ENCODE measurements at regions not wholly inside any gene's neighbourhood (a gene's known extent, or its start where the extent isn't known, plus 50 kb on each side); places are given as distances from the start of the nearest gene placed in this dataset.

GRCh38 chr2:240229005-240229404 is 88.5 kb upstream of the OTOS start:
- Histone ChIP-seq H3K27ac (ENCODE audit: low read depth, low read length) (no peak overlapping the region), H3K4me1 (ENCODE audit: control insufficient read depth, insufficient read depth, low read length) (no peaks in the 10 kb centered on the region), H3K9ac (ENCODE audit: low read depth, low read length) (no peak overlapping the region), H3K4me3 (ENCODE audit: low read depth, low read length) (no peak overlapping the region), H3K27me3 (ENCODE audit: control insufficient read depth, insufficient read depth, low read length) (no peaks in the 10 kb centered on the region), H3K9me3 (ENCODE audit: control insufficient read depth, insufficient read depth, low read length) (0 out of 2 replicates have a peak, but pooled peaks cover 5% of the 10 kb centered on the region), H3K36me3 (ENCODE audit: control insufficient read depth, insufficient read depth, low read length) (no peaks in the 10 kb centered on the region)

DNA sequence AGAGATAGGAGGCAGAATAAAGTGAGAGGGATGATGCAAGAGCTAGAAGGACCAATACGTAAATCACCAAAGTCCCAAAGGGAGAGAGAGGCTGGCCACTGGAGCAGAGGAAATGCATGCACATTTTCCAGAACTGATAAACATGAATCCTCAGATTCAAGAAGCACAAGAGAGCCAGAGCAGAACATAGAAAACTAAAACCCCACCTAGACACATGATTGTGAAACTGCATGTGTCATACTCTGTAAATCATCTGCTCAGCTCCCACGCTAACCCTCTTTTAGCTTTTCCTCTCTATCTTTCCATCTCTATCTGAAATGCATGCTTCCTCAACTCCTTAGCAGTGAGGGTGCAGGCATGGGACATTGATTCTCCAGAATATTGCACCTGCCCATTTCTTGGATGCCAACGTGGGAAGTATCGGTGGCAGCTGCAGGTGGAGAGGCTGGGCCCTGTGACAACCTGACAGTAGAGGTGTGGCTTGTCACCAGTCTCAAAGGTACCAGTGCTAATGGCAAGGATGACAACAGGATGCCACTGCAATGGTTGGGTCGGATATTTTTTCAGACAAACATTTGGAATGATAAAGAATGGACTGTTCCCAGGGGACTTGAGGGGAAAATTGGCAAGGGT is 89.3 kb upstream of the OTOS start:
- Histone ChIP-seq H3K4me3 (ENCODE audit: low read depth, low read length) (no peak overlapping the region), H3K4me1 (ENCODE audit: control insufficient read depth, insufficient read depth, low read length) (no peaks in the 10 kb centered on the region)

DNA sequence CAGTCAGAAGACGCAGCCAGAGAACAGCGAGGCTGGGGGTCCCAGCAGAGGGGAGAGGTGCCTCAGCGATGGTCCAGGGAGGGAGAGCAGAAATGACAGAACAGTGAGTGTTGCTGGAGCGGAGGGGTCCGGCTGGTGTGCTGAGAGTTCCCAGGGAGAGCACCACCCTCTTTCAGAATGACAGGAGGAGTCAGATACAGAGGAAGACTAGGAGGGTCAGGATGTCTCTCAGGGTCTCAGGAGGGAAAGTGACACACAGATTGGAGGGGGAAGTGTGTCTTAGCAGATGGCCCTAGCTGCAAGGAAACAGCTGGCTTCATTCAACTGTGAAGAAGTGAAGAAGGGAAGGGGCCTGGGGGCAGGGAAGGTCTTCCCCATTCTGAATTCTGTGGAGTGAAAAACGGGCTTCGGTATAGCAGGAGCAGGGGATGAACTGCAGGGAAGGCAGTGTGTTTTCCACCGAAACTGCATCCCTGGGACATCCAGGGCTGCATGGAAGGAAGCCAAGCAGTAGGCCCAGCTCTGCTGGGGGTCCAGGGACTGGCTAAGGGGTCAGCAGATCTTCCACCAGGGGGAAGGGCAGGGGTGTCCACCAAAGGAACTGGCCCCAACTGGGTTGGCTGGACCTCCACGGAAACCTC is 90.0 kb upstream of the OTOS start:
- no peaks in the 10 kb centered on the region for H3K4me1 ChIP-seq (ENCODE audit: control insufficient read depth, insufficient read depth, low read length)
- H3K9ac ChIP-seq (ENCODE audit: low read depth, low read length), result no peak overlapping the region
- H3K27me3 ChIP-seq (ENCODE audit: control insufficient read depth, insufficient read depth, low read length), result no peaks in the 10 kb centered on the region
- H3K27ac ChIP-seq (ENCODE audit: low read depth, low read length), result no peak overlapping the region
- H3K9me3 ChIP-seq (ENCODE audit: control insufficient read depth, insufficient read depth, low read length), result 0 out of 2 replicates have a peak, but pooled peaks cover 5% of the 10 kb centered on the region
- H3K4me3 ChIP-seq (ENCODE audit: low read depth, low read length), result no peak overlapping the region
- H3K36me3 ChIP-seq (ENCODE audit: control insufficient read depth, insufficient read depth, low read length), result no peaks in the 10 kb centered on the region

More for the DNA sequence above, 89.3 kb upstream of the OTOS start:
- H3K9me3 ChIP-seq (ENCODE audit: control insufficient read depth, insufficient read depth, low read length), result 0 out of 2 replicates have a peak, but pooled peaks cover 5% of the 10 kb centered on the region
- no peak overlapping the region for H3K27ac ChIP-seq (ENCODE audit: low read depth, low read length)
- no peak overlapping the region for H3K9ac ChIP-seq (ENCODE audit: low read depth, low read length)
- no peaks in the 10 kb centered on the region for H3K36me3 ChIP-seq (ENCODE audit: control insufficient read depth, insufficient read depth, low read length)
- no peaks in the 10 kb centered on the region for H3K27me3 ChIP-seq (ENCODE audit: control insufficient read depth, insufficient read depth, low read length)

GRCh38 chr2:240231838-240232244 is 91.4 kb upstream of the OTOS start:
- Histone ChIP-seq H3K9me3 (ENCODE audit: control insufficient read depth, insufficient read depth, low read length) (0 out of 2 replicates have a peak, but pooled peaks cover 5% of the 10 kb centered on the region), H3K4me3 (ENCODE audit: low read depth, low read length) (no peak overlapping the region), H3K4me1 (ENCODE audit: control insufficient read depth, insufficient read depth, low read length) (no peaks in the 10 kb centered on the region), H3K36me3 (ENCODE audit: control insufficient read depth, insufficient read depth, low read length) (no peaks in the 10 kb centered on the region), H3K27me3 (ENCODE audit: control insufficient read depth, insufficient read depth, low read length) (no peaks in the 10 kb centered on the region), H3K9ac (ENCODE audit: low read depth, low read length) (no peak overlapping the region), H3K27ac (ENCODE audit: low read depth, low read length) (no peak overlapping the region)

DNA sequence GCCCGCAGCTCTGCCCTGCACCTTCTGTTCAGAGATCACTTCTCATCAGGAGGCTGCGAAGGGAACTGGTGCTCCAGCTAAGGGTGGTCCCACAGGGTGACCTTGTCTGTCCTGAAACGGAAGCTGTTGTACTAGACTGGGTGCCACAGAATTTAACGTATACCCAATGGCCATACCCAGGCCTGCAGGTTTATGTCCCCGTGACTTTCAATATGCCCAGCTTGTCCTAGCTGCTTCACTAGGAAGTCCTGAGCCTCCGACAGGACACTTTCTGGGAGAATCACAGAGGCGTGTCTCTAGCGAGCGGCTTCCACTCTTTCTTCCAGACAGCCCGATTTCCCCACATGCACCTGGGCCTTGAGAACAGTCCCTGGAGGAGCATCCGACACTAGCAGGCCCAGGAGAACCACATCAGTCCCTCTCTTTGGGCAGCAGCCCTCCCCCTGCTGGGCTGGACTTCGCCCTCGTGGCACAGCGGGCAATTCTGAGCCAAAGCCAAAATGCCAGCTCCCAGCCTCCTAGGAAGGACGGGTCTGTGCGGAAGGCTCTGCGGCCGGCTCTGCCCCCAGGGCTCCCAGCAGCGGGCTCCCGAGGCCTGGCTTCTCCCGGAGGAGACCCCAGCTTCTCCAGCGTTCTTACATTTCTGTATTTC is 91.9 kb upstream of the OTOS start:
- Histone ChIP-seq H3K27ac (ENCODE audit: low read depth, low read length) (no peak overlapping the region), H3K4me1 (ENCODE audit: control insufficient read depth, insufficient read depth, low read length) (no peaks in the 10 kb centered on the region), H3K9me3 (ENCODE audit: control insufficient read depth, insufficient read depth, low read length) (0 out of 2 replicates have a peak, but pooled peaks cover 5% of the 10 kb centered on the region), H3K4me3 (ENCODE audit: low read depth, low read length) (peak overlapping the region; percentile 87; the same call in 1 of the 2 replicates), H3K27me3 (ENCODE audit: control insufficient read depth, insufficient read depth, low read length) (no peaks in the 10 kb centered on the region), H3K9ac (ENCODE audit: low read depth, low read length) (no peak overlapping the region), H3K36me3 (ENCODE audit: control insufficient read depth, insufficient read depth, low read length) (no peaks in the 10 kb centered on the region)

DNA sequence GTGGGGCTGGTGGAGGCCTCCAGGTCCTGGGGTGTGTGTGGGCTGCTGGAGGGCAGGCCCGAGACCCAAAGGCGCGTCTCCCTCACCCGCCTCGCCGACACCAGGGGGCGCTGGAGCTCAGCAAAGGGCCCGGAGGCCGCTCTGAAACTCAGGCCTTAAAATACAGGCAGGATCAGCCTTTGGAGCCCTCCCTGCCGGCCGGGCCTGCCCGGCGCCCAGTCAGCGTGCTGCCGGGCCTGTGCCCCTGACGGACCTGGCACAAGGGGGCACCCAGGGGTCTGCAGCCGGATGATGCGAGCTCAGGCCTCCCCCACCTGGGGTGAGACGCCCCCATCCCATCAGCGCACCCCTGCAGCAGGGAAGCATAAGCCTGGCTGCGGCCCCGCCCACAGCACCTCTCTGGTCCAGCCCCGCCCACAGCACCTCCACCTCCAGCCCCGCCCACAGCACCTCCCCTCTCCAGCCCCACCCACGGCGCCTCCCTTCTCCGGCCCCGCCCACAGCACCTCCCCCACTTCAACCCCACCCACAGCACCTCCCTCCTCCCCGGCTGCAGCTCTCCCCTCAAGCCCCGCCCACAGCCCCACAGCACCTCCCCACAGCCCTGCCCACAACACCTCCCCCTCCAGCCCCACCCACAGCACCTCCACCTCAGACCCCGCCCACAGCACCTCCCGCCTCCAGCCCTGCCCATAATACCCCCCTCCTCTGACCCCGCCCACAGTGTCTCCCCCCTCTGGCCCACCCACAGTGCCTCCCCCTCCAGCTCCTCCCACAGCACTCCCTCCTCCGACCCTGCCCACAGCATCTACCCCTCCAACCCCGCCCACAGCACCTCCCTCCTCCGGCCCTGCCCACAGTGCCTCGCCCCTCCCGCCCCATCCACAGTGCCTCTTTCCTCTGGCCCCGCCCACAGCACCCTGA is 92.8 kb upstream of the OTOS start:
- Histone ChIP-seq H3K9ac (ENCODE audit: low read depth, low read length) (no peak overlapping the region), H3K36me3 (ENCODE audit: control insufficient read depth, insufficient read depth, low read length) (no peaks in the 10 kb centered on the region), H3K27ac (ENCODE audit: low read depth, low read length) (no peak overlapping the region), H3K4me1 (ENCODE audit: control insufficient read depth, insufficient read depth, low read length) (no peaks in the 10 kb centered on the region), H3K9me3 (ENCODE audit: control insufficient read depth, insufficient read depth, low read length) (0 out of 2 replicates have a peak, but pooled peaks cover 5% of the 10 kb centered on the region), H3K4me3 (ENCODE audit: low read depth, low read length) (peak overlapping the region; percentile 87), H3K27me3 (ENCODE audit: control insufficient read depth, insufficient read depth, low read length) (no peaks in the 10 kb centered on the region)

DNA sequence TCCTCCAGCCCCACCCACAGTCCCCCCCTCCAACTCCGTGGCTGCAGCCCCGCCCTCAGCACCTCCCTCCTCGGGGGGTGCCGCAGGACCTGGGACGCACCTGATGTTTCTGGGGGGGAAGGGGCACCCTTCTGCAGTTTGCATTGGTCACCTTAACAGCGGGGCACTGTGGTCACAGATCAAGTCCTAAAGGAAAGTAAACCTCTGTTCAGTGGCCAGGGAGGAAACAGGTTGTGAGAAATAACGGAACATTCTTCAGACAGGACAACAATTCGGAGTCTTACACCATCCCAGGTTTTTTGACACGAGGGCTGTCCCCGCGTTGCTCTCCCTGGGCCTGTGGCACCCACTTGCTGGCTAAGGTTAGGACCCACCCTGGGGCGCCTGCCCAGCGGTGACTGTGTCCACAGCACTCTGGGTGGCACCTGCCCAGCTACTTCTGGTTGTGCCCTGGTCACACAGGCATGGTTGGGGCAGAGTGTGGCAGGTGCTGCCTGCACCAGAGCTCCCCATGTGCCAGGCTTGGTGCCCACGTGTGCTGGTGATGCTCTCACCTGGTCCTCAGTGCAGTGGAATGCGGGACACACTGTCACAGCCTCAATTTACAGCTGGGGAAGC is 93.5 kb upstream of the OTOS start:
- Histone ChIP-seq H3K27me3 (ENCODE audit: control insufficient read depth, insufficient read depth, low read length) (no peaks in the 10 kb centered on the region), H3K36me3 (ENCODE audit: control insufficient read depth, insufficient read depth, low read length) (no peaks in the 10 kb centered on the region), H3K9me3 (ENCODE audit: control insufficient read depth, insufficient read depth, low read length) (0 out of 2 replicates have a peak, but pooled peaks cover 5% of the 10 kb centered on the region), H3K4me3 (ENCODE audit: low read depth, low read length) (peak overlapping the region; percentile 50), H3K4me1 (ENCODE audit: control insufficient read depth, insufficient read depth, low read length) (no peaks in the 10 kb centered on the region), H3K27ac (ENCODE audit: low read depth, low read length) (no peak overlapping the region), H3K9ac (ENCODE audit: low read depth, low read length) (no peak overlapping the region)

- Histone ChIP-seq H3K27ac (ENCODE audit: low read depth, low read length) (no peak overlapping the region), H3K9me3 (ENCODE audit: control insufficient read depth, insufficient read depth, low read length) (0 out of 2 replicates have a peak, but pooled peaks cover 3% of the 10 kb centered on the region), H3K36me3 (ENCODE audit: control insufficient read depth, insufficient read depth, low read length) (no peaks in the 10 kb centered on the region), H3K9ac (ENCODE audit: low read depth, low read length) (no peak overlapping the region), H3K27me3 (ENCODE audit: control insufficient read depth, insufficient read depth, low read length) (no peaks in the 10 kb centered on the region), H3K4me1 (ENCODE audit: control insufficient read depth, insufficient read depth, low read length) (no peaks in the 10 kb centered on the region), H3K4me3 (ENCODE audit: low read depth, low read length) (no peak overlapping the region)
Measured at GRCh38 chr2:240234503-240234951, 94.1 kb upstream of the OTOS start.

DNA sequence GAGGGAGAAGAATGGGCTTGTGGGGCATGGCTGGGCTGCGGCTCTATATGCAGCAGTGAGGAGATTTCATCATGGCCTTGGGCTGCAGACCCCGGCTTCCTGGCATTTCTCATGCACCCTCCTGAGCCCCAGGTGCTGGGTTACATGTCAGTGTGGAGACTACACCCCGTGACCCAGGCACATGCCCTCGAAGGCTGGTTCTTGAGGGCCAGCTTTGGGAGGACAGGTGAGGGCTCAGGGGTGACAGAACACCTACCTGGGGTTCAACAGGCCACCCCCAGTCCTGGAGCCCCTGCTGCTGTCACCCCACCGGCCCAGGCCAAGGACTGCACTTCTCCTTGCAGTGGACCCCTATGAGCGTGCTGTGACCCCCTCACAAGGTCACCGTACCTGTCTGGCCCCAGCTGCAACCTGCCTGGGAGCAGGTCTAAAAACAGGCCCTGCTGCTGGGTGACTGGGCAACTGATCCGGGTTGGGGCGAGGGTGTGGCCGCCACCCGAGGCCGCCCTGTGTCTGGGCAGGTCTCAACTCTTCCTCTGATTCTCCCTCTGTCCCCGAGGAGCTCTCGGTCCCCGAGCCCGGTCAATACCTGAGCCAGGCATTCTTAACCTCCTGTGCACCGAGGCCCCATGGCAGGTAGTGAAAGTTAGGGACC is 94.8 kb upstream of the OTOS start:
- H3K4me1 ChIP-seq (ENCODE audit: control insufficient read depth, insufficient read depth, low read length), result no peaks in the 10 kb centered on the region
- no peaks in the 10 kb centered on the region for H3K36me3 ChIP-seq (ENCODE audit: control insufficient read depth, insufficient read depth, low read length)
- no peak overlapping the region for H3K4me3 ChIP-seq (ENCODE audit: low read depth, low read length)
- no peak overlapping the region for H3K27ac ChIP-seq (ENCODE audit: low read depth, low read length)
- no peaks in the 10 kb centered on the region for H3K27me3 ChIP-seq (ENCODE audit: control insufficient read depth, insufficient read depth, low read length)
- no peaks in the 10 kb centered on the region for H3K9me3 ChIP-seq (ENCODE audit: control insufficient read depth, insufficient read depth, low read length)
- no peak overlapping the region for H3K9ac ChIP-seq (ENCODE audit: low read depth, low read length)

DNA sequence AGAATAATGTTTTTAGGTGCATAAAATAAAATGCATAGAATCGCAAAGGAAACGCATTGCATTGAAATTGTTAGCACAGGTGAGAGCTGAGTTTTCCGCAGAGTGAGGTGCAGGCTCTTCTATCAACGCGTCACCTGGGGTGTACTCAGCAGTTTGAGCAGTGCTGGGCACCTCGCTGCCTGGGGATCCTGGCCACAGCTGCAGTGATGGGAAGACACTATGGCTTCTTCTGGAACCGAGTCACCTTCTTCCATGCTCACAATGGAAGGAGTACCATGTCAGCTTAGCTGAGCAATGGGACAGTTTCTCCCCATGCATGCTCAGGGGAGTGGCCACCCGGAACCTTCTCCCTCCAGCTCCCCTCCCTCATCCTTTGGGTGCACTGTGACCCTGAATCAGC is 95.4 kb upstream of the OTOS start:
- Histone ChIP-seq H3K4me1 (ENCODE audit: control insufficient read depth, insufficient read depth, low read length) (no peaks in the 10 kb centered on the region), H3K27me3 (ENCODE audit: control insufficient read depth, insufficient read depth, low read length) (no peaks in the 10 kb centered on the region), H3K4me3 (ENCODE audit: low read depth, low read length) (no peak overlapping the region), H3K36me3 (ENCODE audit: control insufficient read depth, insufficient read depth, low read length) (no peaks in the 10 kb centered on the region), H3K27ac (ENCODE audit: low read depth, low read length) (no peak overlapping the region), H3K9ac (ENCODE audit: low read depth, low read length) (no peak overlapping the region), H3K9me3 (ENCODE audit: control insufficient read depth, insufficient read depth, low read length) (no peaks in the 10 kb centered on the region)

All from HUES48 (cell line).